Fibroblast of peridontal ligament (primary cell): ENCODE measurements at regions not wholly inside any gene's neighbourhood (a gene's known extent, or its start where the extent isn't known, plus 50 kb on each side); places are given as distances from the start of the nearest gene placed in this dataset.
"Not testable (repeated sequence)": the region's sequence is repeated elsewhere in the genome, so short reads cannot be mapped to it uniquely, and the experiment has no call there.

Experiments used
- DNase-seq: peaks from one replicate; pipeline ENCODE4 v3.0.0-alpha.2; 2010; ENCODE audit errors: extremely low read depth

GRCh38 chr6:33507261-33507660 lies 52.9 kb downstream of the ZBTB9 start:
- no peak for DNase-seq

DNA sequence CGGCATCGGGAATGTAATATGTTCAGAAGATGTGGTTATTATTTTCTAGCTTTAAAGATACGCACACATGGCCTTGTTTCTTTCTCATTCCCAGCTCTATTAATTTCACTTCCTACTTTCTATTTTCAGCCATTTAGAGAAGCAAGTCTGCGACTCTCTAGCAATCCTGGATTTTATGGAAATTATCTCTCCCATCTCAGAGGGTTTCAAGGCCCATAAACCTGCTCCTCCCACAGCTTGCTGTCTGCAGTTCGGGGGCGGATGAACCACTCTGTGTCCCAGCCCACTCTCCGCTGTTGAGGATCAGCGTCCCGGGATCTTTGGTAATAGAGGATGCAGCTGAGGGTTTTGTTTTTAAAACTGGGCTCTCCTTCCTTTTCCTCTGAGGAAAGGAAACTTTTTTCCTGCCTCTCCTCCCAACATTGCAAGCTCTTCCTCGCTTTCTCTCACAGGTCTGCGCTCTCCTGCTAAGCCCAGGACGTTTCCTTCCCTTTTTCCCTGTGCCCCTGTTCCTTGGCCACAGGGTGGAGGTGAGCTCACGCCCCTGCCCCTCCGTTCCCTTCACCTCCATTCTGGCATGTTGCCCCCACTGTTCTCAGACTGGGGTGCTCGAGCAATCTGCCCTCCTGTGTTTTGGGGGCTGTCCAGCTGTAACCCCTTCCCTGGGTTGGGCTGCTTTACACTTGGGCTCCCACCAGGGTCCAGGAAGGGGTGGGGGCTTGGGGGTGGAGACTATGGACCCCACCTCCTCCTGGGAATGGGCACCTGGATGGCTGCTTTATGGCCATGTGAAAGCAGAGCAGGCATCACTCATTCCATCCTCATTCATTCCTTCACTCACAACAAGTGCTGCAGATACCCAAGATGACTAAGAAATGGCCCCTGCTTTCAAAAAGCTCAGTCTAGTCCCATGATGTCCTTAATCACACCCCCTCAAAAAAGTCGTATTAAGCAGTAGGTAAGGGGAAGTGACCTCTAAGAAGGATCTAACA lies 54.9 kb downstream of the ZBTB9 start:
- peak; percentile 3 for DNase-seq

- no peak for DNase-seq
These were observed 58.8 kb downstream of the ZBTB9 start for GRCh38 chr6:33513213-33513612.

GRCh38 chr6:33516726-33517125 lies 62.4 kb downstream of the ZBTB9 start:
- DNase-seq, result no peak

- not testable (repeated sequence) for DNase-seq
These were observed 59.2 kb downstream of the BAK1 start for GRCh38 chr6:33520636-33521488.

GRCh38 chr6:33521489-33522091 lies 58.5 kb downstream of the BAK1 start:
- no peak for DNase-seq
